Body of pancreas (tissue), 4 donors: ENCODE measurements at regions not wholly inside any gene's neighbourhood (a gene's known extent, or its start where the extent isn't known, plus 50 kb on each side); places are given as distances from the start of the nearest gene placed in this dataset.

ENCODE experiments used
- ATAC-seq: fragments of 150-250 bp; one replicate; pipeline ENCODE4 v1.9.1; 2016
- DNase-seq, 4 donors: peaks; one replicate each; pipeline ENCODE4 v3.0.0-alpha.2; 2019
- H3K27ac ChIP-seq, 4 donors: fragments of 200-600 bp; sonication (generic); 1 replicate in 3 of 4; 2 replicates in 1 of 4; pipeline versions ENCODE4 v1.5.1 to v1.6.1; 2016 to 2019; ENCODE audit warnings: mild to moderate bottlenecking in 1 of 4, mixed read lengths in 1 of 4, moderate library complexity in 1 of 4
- H3K27me3 ChIP-seq, 2 donors: fragments of 200-600 bp; sonication (generic); one replicate each; pipeline ENCODE4 v1.6.0; 2016; ENCODE audit warnings: mild to moderate bottlenecking in 1 of 2
- H3K36me3 ChIP-seq, 2 donors: fragments of 200-600 bp; sonication (generic); replicated peaks in 1 of 2; 2 replicates each; pipeline ENCODE4 v1.5.1; 2016; ENCODE audit warnings: low read depth in 2 of 2; ENCODE audit not compliant: insufficient read depth in 1 of 2
- H3K4me1 ChIP-seq: fragments of 200-600 bp; sonication (generic); one replicate; pipeline ENCODE4 v1.6.0; 2016
- H3K4me3 ChIP-seq, 2 donors: fragments of 200-600 bp; sonication (generic); 1 replicate in 1 of 2; 2 replicates in 1 of 2; pipeline ENCODE4 v1.5.1; 2016 to 2019
- H3K9me3 ChIP-seq, 3 donors: fragments of 200-600 bp; sonication (generic); 1 replicate in 2 of 3; 2 replicates in 1 of 3; pipeline ENCODE4 v1.5.1; 2016
- POLR2A ChIP-seq, 3 donors: fragments of 450-650 bp; IDR thresholded peaks; one replicate each; pipeline ENCODE4 v1.6.1; 2016; ENCODE audit warnings: antibody characterized with exemption in 3 of 3, mild to moderate bottlenecking in 2 of 3
- WGBS, 2 donors: methylation state at CpG; one replicate each; pipeline ENCODE4 v1.1.5; 2017; 5-methylcytosine and 5-hydroxymethylcytosine counted together
- intact Hi-C: fragments of 100-400 bp; cut with DNase I; formaldehyde crosslinking; loops from one replicate; pipeline ENCODE4 v1.15.1; 2023
- TF ChIP-seq, protein P1 (sequence below), 7 experiments: fragments of 450-650 bp in 4 of 7; fragments of 200-600 bp in 3 of 7; sonication (generic) in 3 of 7; IDR thresholded peaks; one replicate each; pipeline ENCODE4 v1.5.1; 2016 to 2019; ENCODE audit warnings: antibody characterized with exemption in 7 of 7

GRCh38 chr12:103011974-103012763 lies 54.7 kb downstream of the ASCL1 start:
- Histone ChIP-seq H3K4me1 (no peaks in the 10 kb centered on the region), H3K27ac (no peak overlapping the region), H3K9me3 (no peaks in the 10 kb centered on the region), H3K27me3 (peaks cover 0 to 7% of the 10 kb centered on the region in 2 donors), H3K4me3 (no peak overlapping the region), H3K36me3 (no peaks in the 10 kb centered on the region)
- TF ChIP-seq, protein P1, sequence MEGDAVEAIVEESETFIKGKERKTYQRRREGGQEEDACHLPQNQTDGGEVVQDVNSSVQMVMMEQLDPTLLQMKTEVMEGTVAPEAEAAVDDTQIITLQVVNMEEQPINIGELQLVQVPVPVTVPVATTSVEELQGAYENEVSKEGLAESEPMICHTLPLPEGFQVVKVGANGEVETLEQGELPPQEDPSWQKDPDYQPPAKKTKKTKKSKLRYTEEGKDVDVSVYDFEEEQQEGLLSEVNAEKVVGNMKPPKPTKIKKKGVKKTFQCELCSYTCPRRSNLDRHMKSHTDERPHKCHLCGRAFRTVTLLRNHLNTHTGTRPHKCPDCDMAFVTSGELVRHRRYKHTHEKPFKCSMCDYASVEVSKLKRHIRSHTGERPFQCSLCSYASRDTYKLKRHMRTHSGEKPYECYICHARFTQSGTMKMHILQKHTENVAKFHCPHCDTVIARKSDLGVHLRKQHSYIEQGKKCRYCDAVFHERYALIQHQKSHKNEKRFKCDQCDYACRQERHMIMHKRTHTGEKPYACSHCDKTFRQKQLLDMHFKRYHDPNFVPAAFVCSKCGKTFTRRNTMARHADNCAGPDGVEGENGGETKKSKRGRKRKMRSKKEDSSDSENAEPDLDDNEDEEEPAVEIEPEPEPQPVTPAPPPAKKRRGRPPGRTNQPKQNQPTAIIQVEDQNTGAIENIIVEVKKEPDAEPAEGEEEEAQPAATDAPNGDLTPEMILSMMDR (IDR thresholded peaks at IDR 0.05): no peak
- TF ChIP-seq POLR2A (IDR thresholded peaks at IDR 0.05): no peak
- intact Hi-C loops: no loop called here
- ATAC-seq: no peak
- no peak for DNase-seq
- WGBS, 2 donors: 36 to 44% methylated on average over 4 of the region's 4 CpGs

DNA sequence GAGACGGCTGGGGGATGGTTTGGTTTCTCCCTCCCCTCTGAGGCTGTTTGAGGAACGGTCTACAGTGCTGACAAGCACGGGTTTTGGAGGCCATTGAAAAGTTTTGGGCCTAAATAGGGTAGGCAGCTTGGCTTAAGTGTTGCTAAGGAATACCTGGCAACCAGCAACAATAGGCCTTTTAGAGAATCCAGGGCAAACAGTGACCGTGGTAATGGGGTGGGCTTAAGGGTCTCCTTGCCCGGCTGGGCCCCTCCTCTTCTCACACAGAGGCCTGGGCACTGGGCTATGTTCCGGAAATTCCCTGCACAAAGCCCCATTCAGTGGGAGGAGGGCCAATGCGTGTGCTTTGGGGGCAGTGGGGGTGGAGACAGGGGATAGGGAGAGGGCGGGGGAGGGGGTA lies 55.4 kb downstream of the ASCL1 start:
- Histone ChIP-seq H3K27me3 (peaks cover 0 to 7% of the 10 kb centered on the region in 2 donors), H3K4me3 (no peak overlapping the region), H3K9me3 (no peaks in the 10 kb centered on the region), H3K4me1 (no peaks in the 10 kb centered on the region), H3K36me3 (no peaks in the 10 kb centered on the region), H3K27ac (no peak overlapping the region)
- no peak for TF ChIP-seq POLR2A (IDR thresholded peaks at IDR 0.05)
- TF ChIP-seq, protein P1 (IDR thresholded peaks at IDR 0.05): no peak
- DNase-seq: no peak
- no peak for ATAC-seq
- intact Hi-C loops: no loop called here
- WGBS, 2 donors: 12 to 30% methylated on average over 8 of the region's 8 CpGs

DNA sequence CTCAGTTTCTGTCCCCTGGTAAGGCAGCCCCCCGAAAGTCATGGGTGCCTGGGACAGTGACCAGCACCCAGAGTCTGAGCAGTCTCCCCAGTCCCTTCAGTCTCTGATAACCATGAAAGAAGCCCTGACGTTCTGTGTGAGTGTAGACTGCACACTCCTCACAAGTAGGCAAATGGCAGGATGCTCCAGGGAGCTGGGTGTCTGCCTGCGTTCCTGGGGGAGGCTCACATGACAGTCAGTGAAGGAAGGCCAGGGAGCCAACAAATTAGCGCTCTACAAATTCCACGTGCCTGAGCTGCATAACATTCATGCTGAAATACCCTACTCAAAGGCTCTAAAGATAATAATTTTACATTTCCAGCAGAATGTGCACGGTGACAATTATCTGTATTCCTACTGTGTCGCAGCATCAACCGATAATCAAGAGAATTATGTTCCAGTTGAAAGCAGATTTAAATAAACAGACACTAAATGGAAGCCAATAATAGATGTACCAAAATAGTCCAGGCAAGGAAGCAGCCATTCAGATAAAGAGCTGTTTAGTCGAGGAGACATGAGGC lies 56.3 kb downstream of the ASCL1 start:
- DNase-seq (no peak), ATAC-seq (no peak)
- Histone ChIP-seq H3K4me3 (no peak overlapping the region), H3K27me3 (peaks cover 0 to 7% of the 10 kb centered on the region in 2 donors), H3K4me1 (no peaks in the 10 kb centered on the region), H3K36me3 (no peaks in the 10 kb centered on the region), H3K27ac (no peak overlapping the region), H3K9me3 (no peaks in the 10 kb centered on the region)
- WGBS, 2 donors: 49 to 67% methylated on average over 8 to 9 of the region's 9 CpGs
- intact Hi-C loops: no loop called here
- TF ChIP-seq POLR2A (IDR thresholded peaks at IDR 0.05): no peak
- TF ChIP-seq, protein P1 (IDR thresholded peaks at IDR 0.05): no peak

GRCh38 chr12:103016381-103016780 lies 58.9 kb downstream of the ASCL1 start:
- no peaks in the 10 kb centered on the region for H3K9me3 ChIP-seq
- TF ChIP-seq, protein P1 (IDR thresholded peaks at IDR 0.05): no peak
- H3K36me3 ChIP-seq: no peaks in the 10 kb centered on the region
- ATAC-seq (no peak), DNase-seq (no peak)
- no peaks in the 10 kb centered on the region for H3K4me1 ChIP-seq
- intact Hi-C loops: no loop called here
- no peak overlapping the region for H3K4me3 ChIP-seq
- H3K27me3 ChIP-seq: peaks cover 0 to 7% of the 10 kb centered on the region in 2 donors
- no peak overlapping the region for H3K27ac ChIP-seq

DNA sequence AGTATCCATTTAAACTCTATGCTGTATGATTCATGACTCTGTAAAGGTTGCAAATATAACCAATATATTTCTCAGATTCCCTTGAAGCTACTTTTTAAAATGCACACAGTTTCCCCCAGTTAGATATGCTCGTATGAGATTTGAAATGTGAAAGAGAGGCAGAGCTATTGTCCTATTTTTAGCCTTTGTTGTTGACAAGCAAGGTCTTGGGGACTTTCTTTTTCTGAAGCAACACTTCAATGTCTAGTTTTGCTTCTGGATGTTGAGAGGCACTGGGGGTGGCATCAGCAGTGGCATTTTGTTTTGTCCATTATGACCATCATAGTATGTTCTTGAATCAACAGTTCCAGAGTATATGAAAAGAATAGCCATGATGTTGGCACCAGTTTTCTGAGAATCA lies 63.4 kb downstream of the ASCL1 start:
- DNase-seq (no peak), ATAC-seq (no peak)
- Histone ChIP-seq H3K36me3 (no peaks in the 10 kb centered on the region), H3K9me3 (no peaks in the 10 kb centered on the region), H3K27ac (no peak overlapping the region), H3K4me3 (no peak overlapping the region), H3K27me3 (no peaks in the 10 kb centered on the region), H3K4me1 (no peaks in the 10 kb centered on the region)
- 20 to 26% methylated on average over 1 of the region's 1 CpG for WGBS, 2 donors
- intact Hi-C loops: no loop called here
- TF ChIP-seq, protein P1 (IDR thresholded peaks at IDR 0.05): no peak
- no peak for TF ChIP-seq POLR2A (IDR thresholded peaks at IDR 0.05)
